Fibroblast of skin of back (primary cell): ENCODE measurements at regions not wholly inside any gene's neighbourhood (a gene's known extent, or its start where the extent isn't known, plus 50 kb on each side); places are given as distances from the start of the nearest gene placed in this dataset.

ENCODE experiments used
- DNase-seq: peaks from one replicate; pipeline ENCODE4 v3.0.0-alpha.2; 2013

GRCh38 chr3:82081351-82081750 is 319.9 kb upstream of the GBE1 start:
- DNase-seq, result no peak

DNA sequence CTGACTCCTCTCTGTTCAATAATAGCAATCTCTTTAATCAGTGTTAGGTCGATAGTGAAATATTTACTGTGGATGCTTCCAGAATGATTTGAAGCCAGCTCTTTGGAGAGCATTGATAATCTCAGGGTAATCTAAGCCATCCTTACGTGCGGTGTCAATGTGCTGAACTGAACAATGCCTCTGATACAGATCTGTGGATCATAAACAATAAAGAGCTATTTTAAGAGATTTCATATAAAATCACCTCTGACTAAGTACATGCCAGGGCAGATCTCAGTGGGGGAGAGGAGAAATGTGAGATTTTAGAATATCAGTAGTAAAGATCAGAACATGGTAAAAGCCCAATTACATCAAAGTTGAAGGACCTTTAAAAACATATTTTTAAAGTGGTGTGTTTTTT is 319.3 kb upstream of the GBE1 start:
- DNase-seq, result peak; percentile 25

GRCh38 chr3:82080261-82080660 is 318.8 kb upstream of the GBE1 start:
- DNase-seq, result peak; percentile 72

DNA sequence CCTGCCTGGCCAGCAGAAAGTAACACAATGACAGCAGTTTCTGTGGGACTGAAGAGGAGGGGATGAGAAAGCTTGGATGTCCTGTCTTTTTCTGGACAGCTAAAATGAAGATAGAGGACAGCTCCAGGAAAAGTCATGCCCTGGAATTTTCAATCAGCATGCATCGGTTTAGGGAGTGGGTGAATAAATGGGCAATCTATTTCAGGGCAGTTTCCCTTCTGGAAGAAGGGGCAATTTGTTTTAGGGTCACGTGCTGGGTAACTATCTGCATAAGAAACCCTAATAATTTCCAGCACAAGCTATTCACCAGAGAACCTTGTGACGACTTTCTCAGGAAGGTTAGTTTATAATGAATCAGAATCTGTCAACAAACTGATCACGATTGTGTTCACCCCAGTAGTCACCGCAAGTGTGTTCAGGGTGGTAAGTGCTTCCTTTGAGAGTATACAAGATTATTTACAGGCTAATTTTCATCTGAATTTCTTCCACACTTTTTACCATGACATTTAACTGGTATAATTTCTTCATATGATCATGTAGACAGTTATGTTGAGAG is 318.0 kb upstream of the GBE1 start:
- no peak for DNase-seq

DNA sequence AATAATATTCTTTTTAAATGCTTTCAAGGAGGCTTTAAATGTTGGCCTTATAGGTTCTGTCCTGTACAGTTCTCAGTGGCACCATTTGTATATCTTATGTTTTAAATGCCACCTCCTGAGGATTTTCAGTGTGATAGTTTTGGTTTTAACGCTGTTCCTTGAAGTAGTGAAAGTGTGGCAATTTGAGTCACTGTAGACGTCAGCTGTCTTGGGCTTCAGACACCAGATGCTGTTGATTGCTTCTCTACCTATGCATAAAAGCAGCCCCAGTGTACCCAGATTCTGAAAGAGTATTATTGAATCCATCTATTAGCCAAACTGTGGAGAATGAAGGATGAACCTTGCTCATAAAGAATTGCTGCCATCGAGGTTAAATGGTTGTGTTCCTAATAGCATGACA is 316.8 kb upstream of the GBE1 start:
- DNase-seq, result no peak

DNA sequence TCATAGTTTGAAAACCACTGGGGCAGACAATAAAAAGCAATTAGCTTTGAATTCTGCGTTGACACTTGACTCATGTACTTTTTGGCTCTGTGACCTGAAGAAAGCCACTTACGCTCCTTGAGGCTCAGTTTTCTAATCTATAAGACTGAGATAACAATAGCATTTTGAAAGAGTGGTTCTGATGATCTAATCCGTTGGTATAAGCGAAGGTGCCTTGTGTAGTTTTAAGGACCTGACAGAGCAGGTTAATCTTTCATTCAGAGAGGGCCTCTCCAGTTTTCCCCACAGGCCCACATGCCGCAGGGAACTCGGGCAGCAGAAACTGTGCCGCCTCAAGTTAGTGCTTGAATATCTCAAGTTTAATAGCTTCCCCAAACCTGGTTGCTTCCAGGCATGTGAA is 306.0 kb upstream of the GBE1 start:
- no peak for DNase-seq

- DNase-seq, result no peak
Observed at GRCh38 chr3:82058809-82059208, 297.4 kb upstream of the GBE1 start.

GRCh38 chr3:82055792-82056191 is 294.3 kb upstream of the GBE1 start:
- peak; percentile 15 for DNase-seq

GRCh38 chr3:82054849-82055248 is 293.4 kb upstream of the GBE1 start:
- DNase-seq, result no peak

DNA sequence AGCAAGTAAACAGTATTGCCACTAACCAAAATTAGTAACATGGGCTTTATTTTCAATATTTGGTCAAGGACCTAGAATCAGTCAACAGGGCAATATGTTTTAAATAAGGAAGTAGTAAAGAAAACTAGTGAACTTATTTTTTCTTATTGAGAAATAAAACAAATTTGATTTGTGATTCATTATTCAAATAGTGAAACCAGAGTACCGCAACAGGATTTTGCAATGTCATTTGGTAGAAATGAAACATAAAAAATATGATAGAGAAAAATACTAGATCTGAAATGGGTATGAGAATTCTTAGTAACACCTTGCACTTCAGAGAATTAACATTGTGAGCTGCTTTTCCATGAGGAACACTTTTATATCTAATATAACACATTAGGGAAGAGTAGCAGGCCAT is 291.8 kb upstream of the GBE1 start:
- no peak for DNase-seq

DNA sequence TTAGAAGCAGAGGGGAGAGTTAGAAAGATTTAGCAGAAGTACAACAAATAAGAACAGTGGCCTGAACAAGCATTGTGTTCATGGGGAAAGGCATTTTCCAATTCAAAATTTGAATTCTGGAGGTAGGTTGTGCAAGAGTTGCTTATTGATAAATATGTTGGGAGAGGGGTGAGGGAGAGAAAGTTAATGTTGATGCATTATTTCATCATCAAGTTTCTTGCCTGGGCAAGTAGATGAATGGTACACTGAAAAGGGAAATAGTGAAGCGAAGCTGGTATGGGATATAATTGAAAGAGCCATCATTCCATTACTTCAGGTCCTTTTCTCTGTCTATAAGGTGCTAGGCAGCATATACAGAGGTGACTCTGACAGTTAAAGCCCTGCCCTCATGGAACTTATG is 288.9 kb upstream of the GBE1 start:
- no peak for DNase-seq

- DNase-seq, result no peak
Observed at GRCh38 chr3:82048711-82049110, 287.3 kb upstream of the GBE1 start.

DNA sequence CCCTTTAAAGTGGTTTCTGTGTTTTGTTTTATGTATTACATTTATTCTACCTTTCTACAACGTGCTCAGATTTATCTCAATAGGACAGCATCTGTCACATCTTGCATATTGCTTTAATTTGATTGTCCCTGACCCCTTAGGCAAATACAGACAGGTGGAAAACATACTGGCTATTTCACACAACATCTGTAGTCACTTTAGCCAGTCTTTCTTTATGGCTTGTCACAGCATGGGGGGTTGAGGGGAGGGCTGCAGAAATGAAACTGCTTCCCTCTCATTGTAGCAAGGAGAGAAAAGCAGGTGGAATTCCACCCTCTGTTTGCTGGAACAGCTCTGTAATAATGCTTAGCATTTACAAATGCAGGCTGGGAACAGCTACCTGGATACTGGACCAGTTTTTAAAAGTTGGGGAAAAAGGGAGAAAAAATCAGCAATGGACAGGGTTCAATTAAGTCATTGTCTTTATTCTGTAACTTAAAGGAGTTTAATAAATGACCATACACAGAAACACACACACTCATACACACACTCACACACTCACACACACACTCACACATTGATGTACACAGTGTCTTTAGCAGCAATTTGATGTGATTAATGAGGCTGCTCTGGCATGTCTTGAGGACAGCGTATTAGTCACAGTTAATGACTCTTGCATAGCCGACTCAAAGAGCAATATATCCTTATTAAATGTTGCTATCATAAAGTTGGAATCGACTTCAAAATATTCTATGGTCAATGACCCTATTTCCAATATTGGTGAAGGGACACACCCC is 283.7 kb upstream of the GBE1 start:
- no peak for DNase-seq

DNA sequence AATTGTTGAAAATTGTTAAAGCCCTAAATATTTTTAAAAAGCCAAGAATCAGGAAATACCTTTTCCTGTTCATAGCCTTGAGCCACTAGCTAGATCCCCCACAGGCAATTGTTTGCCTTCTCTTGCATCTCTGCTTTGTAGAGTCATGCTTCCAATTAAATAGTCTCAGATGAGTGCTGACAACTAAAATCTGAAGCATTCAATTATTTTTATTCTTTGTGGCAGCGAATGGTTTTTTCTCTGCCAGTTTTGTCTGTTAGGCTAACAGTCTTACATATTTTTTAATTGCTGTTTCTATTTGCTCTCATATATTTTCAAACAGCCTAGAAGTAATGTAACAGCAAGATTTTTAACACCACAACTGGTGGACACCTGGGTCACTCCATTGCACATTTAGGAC is 277.1 kb upstream of the GBE1 start:
- DNase-seq, result peak; percentile 27

GRCh38 chr3:82033186-82033585 is 271.7 kb upstream of the GBE1 start:
- DNase-seq, result no peak

GRCh38 chr3:82031596-82031995 is 270.2 kb upstream of the GBE1 start:
- DNase-seq, result no peak

GRCh38 chr3:82030916-82031315 is 269.5 kb upstream of the GBE1 start:
- no peak for DNase-seq

DNA sequence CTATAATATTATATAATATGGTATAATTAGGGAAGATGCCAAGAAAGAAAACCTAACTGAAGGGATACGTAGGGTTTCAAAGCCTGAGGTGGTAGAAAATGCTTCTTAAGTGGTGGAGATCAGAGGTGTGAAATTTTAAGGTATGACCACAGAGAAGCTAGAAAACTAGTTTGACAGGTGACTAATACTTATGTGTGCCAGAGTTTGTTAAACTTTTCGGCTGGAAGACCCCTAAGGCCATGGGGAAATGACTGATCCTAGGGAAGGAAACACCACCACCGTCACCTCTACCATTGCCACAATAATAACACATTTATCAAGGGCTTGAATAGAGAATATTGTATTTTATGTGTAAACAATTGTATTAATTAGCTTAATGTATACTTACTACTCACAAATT is 261.4 kb upstream of the GBE1 start:
- no peak for DNase-seq

DNA sequence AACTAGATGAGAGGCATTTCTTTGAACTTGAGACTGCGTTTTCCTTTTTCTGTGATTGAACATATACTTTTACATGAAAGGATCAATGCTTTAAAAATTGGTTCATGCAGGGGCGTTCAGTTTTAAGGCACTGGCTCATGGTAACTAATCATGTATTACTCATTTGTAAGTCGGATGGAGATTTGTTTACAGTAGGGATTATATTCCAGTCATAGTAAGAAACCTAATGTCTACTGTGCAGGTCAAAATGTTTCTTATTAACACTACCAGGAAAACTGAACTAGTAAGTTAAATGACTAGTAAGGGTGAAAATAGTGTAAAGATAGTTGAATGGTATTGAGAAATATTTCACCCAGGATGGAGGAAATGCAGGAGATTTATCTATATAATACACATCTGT is 258.8 kb upstream of the GBE1 start:
- no peak for DNase-seq

DNA sequence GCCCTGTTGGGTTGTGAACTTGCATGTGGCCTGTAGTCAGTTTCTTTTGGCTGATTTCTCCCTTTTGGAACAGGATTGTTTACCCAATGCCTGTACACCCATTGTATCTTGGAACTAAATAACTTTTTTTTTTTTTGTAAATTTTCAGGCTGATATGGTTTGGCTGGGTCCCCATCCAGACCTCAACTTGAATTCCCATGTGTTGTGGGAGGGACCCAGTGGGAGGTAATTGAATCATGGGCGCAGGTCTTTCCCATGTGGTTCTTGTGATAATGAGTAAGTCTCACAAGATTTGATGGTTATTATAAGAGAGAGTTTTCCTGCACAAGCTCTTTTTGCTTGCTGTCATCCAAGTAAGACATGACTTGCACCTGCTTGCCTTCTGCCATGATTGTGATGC is 253.8 kb upstream of the GBE1 start:
- DNase-seq, result no peak

DNA sequence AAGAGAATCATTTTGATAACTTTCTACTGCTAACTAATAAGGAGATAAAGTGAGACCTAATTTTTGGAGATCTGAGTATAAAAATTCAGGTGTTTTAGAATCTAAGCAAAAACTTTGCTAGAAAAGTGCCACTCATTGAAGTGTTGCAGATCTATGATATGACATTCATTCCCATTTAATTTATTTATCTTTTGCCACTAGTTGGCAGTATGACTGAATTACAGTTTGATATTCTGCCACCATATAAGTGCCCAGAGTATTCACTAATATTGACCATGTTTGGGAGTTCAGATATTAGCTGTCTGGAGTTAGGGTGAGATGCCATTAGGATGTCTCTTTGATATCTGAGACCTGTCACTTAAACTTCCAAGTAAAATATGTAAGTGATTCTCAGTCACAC is 251.3 kb upstream of the GBE1 start:
- no peak for DNase-seq

- DNase-seq, result no peak
Observed at GRCh38 chr3:82011336-82011735, 249.9 kb upstream of the GBE1 start.

DNA sequence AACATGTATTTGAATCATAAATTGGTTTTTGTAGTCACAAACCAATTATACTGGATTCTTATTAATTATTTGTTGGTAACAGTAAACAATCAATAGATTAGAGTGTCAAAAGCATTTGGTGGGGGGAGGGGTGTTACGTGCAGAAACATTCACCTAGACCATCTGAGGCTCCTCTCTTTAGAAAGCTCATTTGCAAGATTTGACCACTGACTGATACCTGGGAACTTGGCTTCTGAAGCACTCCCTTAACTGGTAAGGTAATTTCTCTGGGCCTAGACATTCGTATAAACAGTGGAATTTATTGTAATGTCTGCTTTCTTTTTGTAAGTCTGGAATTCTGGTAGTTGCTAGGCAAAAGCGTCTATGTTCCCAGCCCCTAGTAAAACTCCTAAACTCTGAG is 243.8 kb upstream of the GBE1 start:
- DNase-seq, result no peak

- DNase-seq, result no peak
Observed at GRCh38 chr3:82004266-82004665, 242.8 kb upstream of the GBE1 start.
